ENCODE measurements at regions not wholly inside any gene's neighbourhood (a gene's known extent, or its start where the extent isn't known, plus 50 kb on each side); places are given as distances from the start of the nearest gene placed in this dataset.

GRCh38 chr3:73296859-73297258 lies 235.4 kb downstream of the EBLN2 start:
- no peak for DNase-seq (ENCODE audit: low read depth)

- no peak for DNase-seq (ENCODE audit: low read depth)
Measured at GRCh38 chr3:73298243-73299183, 237.1 kb downstream of the EBLN2 start.

GRCh38 chr3:73299184-73299691 lies 237.8 kb downstream of the EBLN2 start:
- DNase-seq (ENCODE audit: low read depth) = no peak

GRCh38 chr3:73314151-73314951 lies 252.9 kb downstream of the EBLN2 start:
- no peak for DNase-seq (ENCODE audit: low read depth)

- no peak for DNase-seq (ENCODE audit: low read depth)
Measured at GRCh38 chr3:73315706-73316105, 254.2 kb downstream of the EBLN2 start.

- no peak for DNase-seq (ENCODE audit: low read depth)
Measured at GRCh38 chr3:73319179-73319769, 257.8 kb downstream of the EBLN2 start.

- DNase-seq (ENCODE audit: low read depth) = no peak
Measured at GRCh38 chr3:73321286-73321999, 260.0 kb downstream of the EBLN2 start.

- DNase-seq (ENCODE audit: low read depth) = no peak
Measured at GRCh38 chr3:73324203-73325155, 263.0 kb downstream of the EBLN2 start.

- no peak for DNase-seq (ENCODE audit: low read depth)
Measured at GRCh38 chr3:73326396-73326795, 264.9 kb downstream of the EBLN2 start.

- no peak for DNase-seq (ENCODE audit: low read depth)
Measured at GRCh38 chr3:73327052-73327451, 265.6 kb downstream of the EBLN2 start.

Measured in amniotic epithelial cell (primary cell).